ENCODE measurements at regions not wholly inside any gene's neighbourhood (a gene's known extent, or its start where the extent isn't known, plus 50 kb on each side); places are given as distances from the start of the nearest gene placed in this dataset.

DNA sequence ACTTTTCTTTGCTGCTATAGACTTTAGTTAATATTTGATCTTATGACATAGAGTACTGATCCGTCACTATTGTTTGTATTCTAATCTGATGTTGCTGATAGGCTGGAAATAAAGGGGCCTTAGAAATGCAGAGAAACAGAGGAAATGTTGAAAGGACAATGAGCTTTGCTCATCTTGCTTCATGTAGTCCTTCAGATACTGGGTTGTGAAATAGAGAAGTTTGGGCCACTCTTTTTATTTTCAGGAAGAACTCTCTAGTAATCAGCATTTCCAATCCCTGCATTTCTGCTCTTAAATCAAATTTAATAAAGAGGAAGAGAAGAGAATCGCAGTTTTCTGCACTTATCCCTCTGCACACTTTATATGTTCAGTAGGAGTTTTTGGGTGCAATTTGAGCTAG, 192.8 kb upstream of the THBS1 start (continued):
- TF ChIP-seq, protein P1, sequence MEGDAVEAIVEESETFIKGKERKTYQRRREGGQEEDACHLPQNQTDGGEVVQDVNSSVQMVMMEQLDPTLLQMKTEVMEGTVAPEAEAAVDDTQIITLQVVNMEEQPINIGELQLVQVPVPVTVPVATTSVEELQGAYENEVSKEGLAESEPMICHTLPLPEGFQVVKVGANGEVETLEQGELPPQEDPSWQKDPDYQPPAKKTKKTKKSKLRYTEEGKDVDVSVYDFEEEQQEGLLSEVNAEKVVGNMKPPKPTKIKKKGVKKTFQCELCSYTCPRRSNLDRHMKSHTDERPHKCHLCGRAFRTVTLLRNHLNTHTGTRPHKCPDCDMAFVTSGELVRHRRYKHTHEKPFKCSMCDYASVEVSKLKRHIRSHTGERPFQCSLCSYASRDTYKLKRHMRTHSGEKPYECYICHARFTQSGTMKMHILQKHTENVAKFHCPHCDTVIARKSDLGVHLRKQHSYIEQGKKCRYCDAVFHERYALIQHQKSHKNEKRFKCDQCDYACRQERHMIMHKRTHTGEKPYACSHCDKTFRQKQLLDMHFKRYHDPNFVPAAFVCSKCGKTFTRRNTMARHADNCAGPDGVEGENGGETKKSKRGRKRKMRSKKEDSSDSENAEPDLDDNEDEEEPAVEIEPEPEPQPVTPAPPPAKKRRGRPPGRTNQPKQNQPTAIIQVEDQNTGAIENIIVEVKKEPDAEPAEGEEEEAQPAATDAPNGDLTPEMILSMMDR (IDR thresholded peaks at IDR 0.05; ENCODE audit: control extremely low read depth in 1 of 3, insufficient read depth in 1 of 3, low read depth in 1 of 3, low read length in 3 of 3) = no peak
- TF ChIP-seq BACH1 (IDR thresholded peaks at IDR 0.05; ENCODE audit: low read length) (no peak), RNF2 (IDR thresholded peaks at IDR 0.05; ENCODE audit: borderline replicate concordance, low read depth, low read length, missing control alignments, poor library complexity, severe bottlenecking) (no peak), KDM5A (IDR thresholded peaks at IDR 0.05; ENCODE audit: low read length) (no peak), SIN3A (conservative IDR thresholded peaks at IDR 0.05 in 1 of 2, IDR thresholded peaks at IDR 0.05 in 1 of 2; ENCODE audit: low read depth in 1 of 2, low read length in 2 of 2) (no peak), POU5F1 (IDR thresholded peaks at IDR 0.05; ENCODE audit: low read depth, low read length) (no peak)
